Esophagus squamous epithelium (tissue), 5 donors: ENCODE measurements at regions not wholly inside any gene's neighbourhood (a gene's known extent, or its start where the extent isn't known, plus 50 kb on each side); places are given as distances from the start of the nearest gene placed in this dataset.

Experiments used
- DNase-seq: peaks from one replicate; lab custom pipeline; 2025; lab: John Stamatoyannopoulos, UW
- H3K27ac ChIP-seq, 4 donors: fragments of 200-600 bp; sonication (generic); one replicate each; pipeline ENCODE4 v1.5.1; 2016 to 2019; ENCODE audit warnings: mild to moderate bottlenecking in 1 of 4
- H3K27me3 ChIP-seq, 4 donors: fragments of 200-600 bp; sonication (generic); 1 replicate in 3 of 4; 2 replicates in 1 of 4; pipeline versions ENCODE4 v1.5.1 to v1.6.0; 2017 to 2021; ENCODE audit warnings: antibody characterized with exemption in 1 of 4
- H3K36me3 ChIP-seq, 3 donors: fragments of 200-600 bp; sonication (generic); one replicate each; pipeline ENCODE4 v1.5.1; 2016 to 2019
- H3K4me1 ChIP-seq, 3 donors: fragments of 200-600 bp; sonication (generic); one replicate each; pipeline ENCODE4 v1.5.1; 2017 to 2019
- H3K4me3 ChIP-seq, 4 donors: fragments of 200-600 bp; sonication (generic); 1 replicate in 3 of 4; 2 replicates in 1 of 4; pipeline ENCODE4 v1.5.1; 2016 to 2019; ENCODE audit warnings: mild to moderate bottlenecking in 2 of 4, moderate library complexity in 1 of 4
- H3K9me3 ChIP-seq, 3 donors: fragments of 200-600 bp; sonication (generic); one replicate each; pipeline ENCODE4 v1.5.1; 2016 to 2019
- CTCF ChIP-seq, 6 experiments: fragments of 450-650 bp in 4 of 6; fragments of 200-600 bp in 2 of 6; sonication (generic) in 2 of 6; IDR thresholded peaks; one replicate each; pipeline ENCODE4 v1.5.1; 2016 to 2019; ENCODE audit warnings: antibody characterized with exemption in 6 of 6, mild to moderate bottlenecking in 4 of 6, moderate library complexity in 4 of 6
- POLR2A ChIP-seq, 4 donors: fragments of 450-650 bp; IDR thresholded peaks; one replicate each; pipeline ENCODE4 v1.6.1; 2017; ENCODE audit warnings: antibody characterized with exemption in 4 of 4, mild to moderate bottlenecking in 4 of 4, moderate library complexity in 3 of 4
- WGBS, 2 donors: methylation state at CpG; one replicate each; pipeline ENCODE4 v1.1.5; 2018; 5-methylcytosine and 5-hydroxymethylcytosine counted together
- intact Hi-C: fragments of 100-400 bp; cut with DNase I; formaldehyde crosslinking; loops from one replicate; pipeline ENCODE4 v1.15.0; 2022
- donor health status: DM: yes; HTN: yes; CAD: no.

GRCh38 chr4:125975861-125976397 lies 661.2 kb downstream of the FAT4 start:
- TF ChIP-seq CTCF (IDR thresholded peaks at IDR 0.05), result no peak
- TF ChIP-seq POLR2A (IDR thresholded peaks at IDR 0.05), result no peak
- Histone ChIP-seq H3K27ac (no peak overlapping the region), H3K4me3 (no peak overlapping the region), H3K9me3 (no peaks in the 10 kb centered on the region), H3K4me1 (no peaks in the 10 kb centered on the region), H3K36me3 (no peaks in the 10 kb centered on the region), H3K27me3 (no peaks in the 10 kb centered on the region)
- 60 to 69% methylated on average over 4 of the region's 4 CpGs for WGBS, 2 donors
- no peak for DNase-seq
- intact Hi-C loops, result no loop called here

GRCh38 chr4:125979950-125980349 lies 665.2 kb downstream of the FAT4 start:
- 81 to 86% methylated on average over 6 of the region's 6 CpGs for WGBS, 2 donors
- H3K27me3 ChIP-seq, result no peaks in the 10 kb centered on the region
- no peaks in the 10 kb centered on the region for H3K9me3 ChIP-seq
- H3K4me3 ChIP-seq, result no peak overlapping the region
- no peak for TF ChIP-seq CTCF (IDR thresholded peaks at IDR 0.05)
- TF ChIP-seq POLR2A (IDR thresholded peaks at IDR 0.05), result no peak
- no peaks in the 10 kb centered on the region for H3K4me1 ChIP-seq
- no peak overlapping the region for H3K27ac ChIP-seq
- H3K36me3 ChIP-seq, result no peaks in the 10 kb centered on the region
- no peak for DNase-seq
- intact Hi-C loops, result no loop called here

- intact Hi-C loops, result no loop called here
- no peak for TF ChIP-seq CTCF (IDR thresholded peaks at IDR 0.05)
- no peak for TF ChIP-seq POLR2A (IDR thresholded peaks at IDR 0.05)
- 68 to 88% methylated on average over 1 of the region's 1 CpG for WGBS, 2 donors
- Histone ChIP-seq H3K4me1 (no peaks in the 10 kb centered on the region), H3K27me3 (no peaks in the 10 kb centered on the region), H3K9me3 (no peaks in the 10 kb centered on the region), H3K4me3 (no peak overlapping the region), H3K27ac (no peak overlapping the region), H3K36me3 (no peaks in the 10 kb centered on the region)
- no peak for DNase-seq
Measured at GRCh38 chr4:125983168-125983567, 668.4 kb downstream of the FAT4 start.

DNA sequence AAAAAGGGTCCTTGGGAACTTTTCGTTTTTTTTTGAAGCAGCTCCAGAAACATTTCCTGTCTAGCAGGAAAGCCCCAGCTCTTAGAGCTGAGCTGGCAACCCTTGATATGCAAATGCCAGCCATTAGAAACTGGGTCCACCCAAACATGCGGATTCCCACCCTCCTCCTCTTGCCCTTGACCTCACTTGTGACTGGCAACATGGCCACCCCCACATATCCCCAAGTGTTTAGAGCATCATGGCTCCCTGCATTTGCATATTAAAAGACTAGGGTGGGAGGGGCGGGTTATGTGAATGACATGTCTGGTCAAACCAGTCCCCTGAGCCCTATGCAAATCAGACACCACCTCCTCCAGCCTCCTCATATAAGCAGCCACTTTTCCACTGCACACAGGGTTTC lies 671.1 kb downstream of the FAT4 start:
- WGBS, 2 donors, result 40 to 50% methylated on average over 3 of the region's 3 CpGs
- no peaks in the 10 kb centered on the region for H3K36me3 ChIP-seq
- intact Hi-C loops, result no loop called here

GRCh38 chr4:125986307-125986706 lies 671.6 kb downstream of the FAT4 start:
- H3K27ac ChIP-seq, result no peak overlapping the region
- no peaks in the 10 kb centered on the region for H3K36me3 ChIP-seq
- H3K4me3 ChIP-seq, result no peak overlapping the region
- intact Hi-C loops, result no loop called here
- no peak for DNase-seq
- TF ChIP-seq CTCF (IDR thresholded peaks at IDR 0.05) (no peak), POLR2A (IDR thresholded peaks at IDR 0.05) (no peak)
- H3K4me1 ChIP-seq, result no peaks in the 10 kb centered on the region
- H3K27me3 ChIP-seq, result no peaks in the 10 kb centered on the region
- 85 to 89% methylated on average over 7 of the region's 7 CpGs for WGBS, 2 donors
- no peaks in the 10 kb centered on the region for H3K9me3 ChIP-seq

More for the DNA sequence above, 671.1 kb downstream of the FAT4 start:
- H3K27ac ChIP-seq, result no peak overlapping the region
- TF ChIP-seq POLR2A (IDR thresholded peaks at IDR 0.05), result no peak
- TF ChIP-seq CTCF (IDR thresholded peaks at IDR 0.05), result no peak
- H3K4me1 ChIP-seq, result no peaks in the 10 kb centered on the region
- no peak for DNase-seq
- no peak overlapping the region for H3K4me3 ChIP-seq
- no peaks in the 10 kb centered on the region for H3K27me3 ChIP-seq
- H3K9me3 ChIP-seq, result no peaks in the 10 kb centered on the region
